ENCODE measurements at regions not wholly inside any gene's neighbourhood (a gene's known extent, or its start where the extent isn't known, plus 50 kb on each side); places are given as distances from the start of the nearest gene placed in this dataset.

- no peak for DNase-seq
Observed at GRCh38 chr2:41084321-41084720, 632.4 kb upstream of the SLC8A1 start.

GRCh38 chr2:41087946-41088345 is 636.1 kb upstream of the SLC8A1 start:
- DNase-seq: no peak

GRCh38 chr2:41101281-41101680 is 649.4 kb upstream of the SLC8A1 start:
- no peak for DNase-seq

DNA sequence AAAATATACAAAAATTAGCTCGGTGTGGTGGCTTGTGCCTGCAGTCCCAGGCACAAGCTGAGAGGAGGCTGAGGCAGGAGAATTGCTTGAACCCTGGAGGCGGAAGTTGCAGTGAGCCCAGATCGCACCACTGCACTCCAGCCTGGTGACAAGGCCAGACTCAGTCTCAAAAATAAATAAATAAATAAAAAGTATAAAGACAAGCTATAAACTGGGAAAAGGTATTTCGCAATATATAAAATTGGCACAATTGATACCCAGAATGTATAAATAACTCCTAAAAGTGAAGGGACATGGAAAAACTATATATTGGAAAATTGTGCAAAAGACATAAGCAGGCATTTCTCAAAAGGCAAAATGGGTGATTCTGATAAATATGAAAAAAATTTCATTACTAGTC is 657.9 kb upstream of the SLC8A1 start:
- no peak for DNase-seq

DNA sequence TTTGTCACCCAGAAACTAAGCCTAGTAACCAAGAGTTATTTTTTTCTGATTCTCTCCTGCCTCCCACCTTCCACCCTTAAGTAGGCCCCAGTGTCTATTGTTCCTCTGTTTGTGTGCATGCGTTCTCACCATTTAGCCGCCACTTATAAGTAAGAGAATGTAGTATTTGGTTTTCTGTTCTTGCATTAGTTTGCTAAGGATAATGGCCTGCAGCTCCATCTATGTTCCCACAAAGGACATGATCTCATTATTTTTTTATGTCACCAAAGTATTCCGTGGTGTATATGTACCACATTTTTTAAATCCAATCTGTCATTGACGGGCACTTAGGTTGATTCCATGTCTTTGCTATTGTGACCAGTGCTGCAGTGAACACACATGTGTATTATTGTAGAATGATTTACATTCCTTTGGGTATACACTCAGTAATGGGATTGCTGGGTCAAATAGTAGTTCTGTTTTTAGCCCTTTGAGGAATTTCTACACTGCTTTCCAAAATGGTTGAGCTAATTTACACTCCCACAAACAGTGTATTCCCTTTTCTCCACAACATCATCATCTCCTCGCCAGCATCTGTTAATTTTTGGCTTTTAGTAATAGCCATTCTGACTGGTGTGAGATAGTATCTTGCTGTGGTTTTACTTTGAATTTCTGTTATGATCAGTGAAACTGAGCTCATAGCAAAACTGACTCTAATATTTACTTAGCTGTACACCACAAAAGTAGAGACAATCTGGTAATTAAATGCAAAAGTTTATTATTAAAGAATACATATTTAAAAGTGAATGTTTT is 660.1 kb upstream of the SLC8A1 start:
- no peak for DNase-seq

- no peak for DNase-seq
Observed at GRCh38 chr2:41116106-41116797, 664.4 kb upstream of the SLC8A1 start.

DNA sequence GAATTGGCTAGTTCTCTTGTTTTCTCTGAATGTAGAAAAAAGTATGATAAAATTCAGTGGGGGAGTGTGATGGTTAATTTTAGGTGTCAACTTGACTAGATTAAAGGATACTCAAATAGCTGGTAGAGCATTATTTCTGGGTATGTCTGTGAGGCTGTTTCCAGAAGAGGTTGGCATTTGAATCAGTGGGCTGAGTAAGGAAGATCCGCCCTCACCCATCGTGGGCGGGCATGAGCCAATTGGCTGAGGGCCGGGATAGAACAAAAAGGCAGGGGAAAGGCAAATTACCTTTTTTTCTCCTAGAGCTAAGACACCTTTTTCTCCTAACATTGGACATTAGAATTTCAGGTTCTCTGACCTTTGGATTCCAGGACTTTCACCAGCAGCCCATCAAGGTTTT is 667.6 kb upstream of the SLC8A1 start:
- DNase-seq: no peak

GRCh38 chr2:41123341-41123740 is 671.5 kb upstream of the SLC8A1 start:
- no peak for DNase-seq

GRCh38 chr2:41127351-41127750 is 675.5 kb upstream of the SLC8A1 start:
- no peak for DNase-seq

DNA sequence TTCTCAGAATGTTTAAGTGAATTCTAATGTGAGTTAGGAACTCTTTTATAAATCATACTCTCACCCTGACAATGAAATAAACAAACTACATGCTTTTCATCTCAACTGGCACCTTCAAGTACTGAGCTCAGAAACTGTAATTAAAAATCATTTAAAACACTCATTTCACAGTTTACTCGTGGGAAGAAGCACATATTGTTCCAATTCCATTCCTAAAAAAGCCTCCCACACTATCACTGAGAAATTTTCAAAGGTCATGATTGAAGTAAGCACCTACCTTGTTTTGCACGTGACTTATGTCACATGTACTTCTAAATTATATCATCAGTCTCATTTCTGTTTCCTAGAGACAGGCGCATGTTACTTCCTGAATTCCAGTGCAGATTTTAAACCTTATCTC is 678.1 kb upstream of the SLC8A1 start:
- DNase-seq: no peak

- DNase-seq: no peak
Observed at GRCh38 chr2:41137031-41137430, 685.1 kb upstream of the SLC8A1 start.

DNA sequence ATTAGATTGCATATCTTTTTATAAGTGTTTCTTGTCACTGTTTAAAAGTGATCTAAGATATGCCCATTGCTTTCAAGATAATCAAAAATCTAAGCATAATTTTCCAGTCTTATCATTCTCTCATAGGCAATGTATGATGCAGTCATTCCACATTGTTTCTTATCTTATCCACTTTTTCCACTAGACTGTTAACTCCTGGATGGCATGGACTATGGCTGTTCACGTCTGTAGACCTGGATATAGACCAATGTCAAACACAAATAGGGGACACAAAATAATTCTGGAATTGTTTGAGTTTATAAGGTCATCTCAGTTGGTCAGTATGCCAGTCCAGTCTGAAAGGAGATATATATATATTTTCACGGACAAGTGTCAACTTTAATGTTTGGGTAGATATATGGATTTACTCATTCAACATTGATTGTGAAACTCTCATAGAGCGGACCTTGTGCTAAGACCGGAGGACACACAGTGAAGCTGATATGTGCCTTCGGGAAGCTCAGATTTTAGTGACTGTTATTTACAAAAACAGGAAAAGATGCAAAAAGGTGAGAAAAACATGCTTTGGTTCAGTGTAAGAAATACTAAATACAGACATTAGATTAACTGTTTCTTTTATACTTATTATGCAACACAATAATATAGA is 689.4 kb upstream of the SLC8A1 start:
- no peak for DNase-seq

- DNase-seq: no peak
Observed at GRCh38 chr2:41142478-41142877, 690.6 kb upstream of the SLC8A1 start.

- no peak for DNase-seq
Observed at GRCh38 chr2:41145066-41145465, 693.2 kb upstream of the SLC8A1 start.

DNA sequence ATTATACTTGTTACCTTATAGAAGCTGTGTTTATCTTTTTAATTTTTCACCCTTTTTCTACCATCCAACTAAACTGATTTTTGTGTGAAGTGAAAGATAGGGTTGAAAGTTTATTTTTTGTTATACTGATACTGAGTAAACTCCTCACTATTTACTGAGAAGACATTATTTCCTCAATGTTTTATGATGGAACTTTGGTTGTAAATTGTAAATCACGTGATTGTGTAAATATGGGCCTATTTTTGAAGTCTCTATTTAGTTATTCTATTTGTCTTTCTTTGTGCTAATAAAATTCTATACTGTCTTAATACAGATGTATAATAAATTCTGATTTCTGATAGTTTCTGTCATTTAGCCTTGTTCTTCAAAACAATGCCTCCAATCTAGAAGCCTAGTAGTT is 697.2 kb upstream of the SLC8A1 start:
- no peak for DNase-seq

DNA sequence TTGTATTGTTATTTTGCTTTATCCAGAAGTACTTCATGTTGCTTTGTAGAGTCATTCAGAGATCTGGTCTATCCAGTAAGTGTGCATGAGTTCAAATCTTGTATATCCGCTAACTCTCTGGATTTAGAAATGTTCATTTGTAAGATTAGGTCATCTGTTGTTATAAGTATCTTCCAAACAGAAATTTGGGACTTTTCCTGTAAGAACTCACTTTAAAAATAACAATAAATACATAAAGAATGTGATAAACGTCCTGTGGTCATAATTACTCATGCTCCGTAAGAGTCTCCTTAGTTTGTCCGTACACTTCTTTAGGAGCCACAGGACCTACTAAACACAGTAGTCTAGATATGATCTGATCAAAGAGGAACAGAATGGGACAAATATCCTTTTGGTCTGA is 699.9 kb upstream of the SLC8A1 start:
- no peak for DNase-seq

DNA sequence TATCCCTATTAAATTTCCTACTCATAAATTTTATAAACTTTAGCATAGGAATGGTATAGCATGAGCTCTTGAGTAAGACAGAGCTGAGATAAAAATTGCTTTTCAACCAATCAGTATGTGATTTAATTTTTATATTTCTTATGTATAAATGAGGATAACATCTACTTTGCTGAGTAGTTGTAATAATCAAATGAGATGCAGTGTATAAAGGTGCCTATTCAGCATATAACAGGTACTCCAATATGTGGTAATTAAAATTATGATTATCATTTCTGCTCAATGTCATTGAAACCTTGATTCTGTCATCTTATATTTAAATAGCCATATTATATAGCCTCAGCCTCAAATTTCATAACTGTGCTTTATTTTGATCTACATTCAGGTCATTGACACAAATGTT is 700.4 kb upstream of the SLC8A1 start:
- DNase-seq: no peak

DNA sequence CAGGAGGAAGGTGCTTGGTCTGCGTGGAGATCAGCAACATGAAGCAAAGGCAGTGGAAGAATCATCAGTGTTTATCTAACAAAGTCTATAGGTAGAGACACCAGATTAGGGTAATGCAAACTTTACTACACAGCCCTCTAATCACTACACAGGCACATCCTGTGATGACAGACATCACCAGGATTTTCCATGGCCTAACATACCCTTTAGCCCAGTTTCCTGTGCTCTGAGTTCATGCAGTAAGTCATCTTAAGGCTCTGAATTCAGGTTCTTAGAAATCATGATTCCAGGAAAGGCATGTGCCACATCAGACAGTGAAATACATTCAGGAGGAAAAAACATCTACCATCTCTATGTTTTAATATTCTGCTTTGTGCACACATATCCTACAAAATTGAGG is 708.5 kb upstream of the SLC8A1 start:
- no peak for DNase-seq

DNA sequence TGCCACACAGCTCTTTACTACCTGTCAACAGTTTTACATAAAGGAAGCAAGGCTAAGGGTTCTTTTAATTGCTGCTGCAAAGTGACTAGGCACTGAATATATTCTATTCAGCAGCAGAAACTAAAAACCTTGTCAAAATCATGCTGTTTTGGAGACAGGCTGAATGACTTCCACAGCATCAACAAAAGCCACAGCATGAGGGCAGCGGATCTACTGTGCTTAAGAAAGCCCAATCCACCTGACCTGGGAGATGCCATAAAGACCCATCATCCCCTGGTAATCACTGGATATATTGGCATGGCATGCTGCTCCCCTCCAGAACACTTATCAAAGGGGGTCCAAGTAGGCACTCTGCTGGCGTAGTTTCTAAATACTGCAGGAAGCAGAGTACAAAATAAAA is 715.1 kb upstream of the SLC8A1 start:
- no peak for DNase-seq

- no peak for DNase-seq
Observed at GRCh38 chr2:41169744-41170143, 717.9 kb upstream of the SLC8A1 start.

- DNase-seq: no peak
Observed at GRCh38 chr2:41170589-41170988, 718.7 kb upstream of the SLC8A1 start.

- no peak for DNase-seq
Observed at GRCh38 chr2:41180387-41180786, 728.5 kb upstream of the SLC8A1 start.

DNA sequence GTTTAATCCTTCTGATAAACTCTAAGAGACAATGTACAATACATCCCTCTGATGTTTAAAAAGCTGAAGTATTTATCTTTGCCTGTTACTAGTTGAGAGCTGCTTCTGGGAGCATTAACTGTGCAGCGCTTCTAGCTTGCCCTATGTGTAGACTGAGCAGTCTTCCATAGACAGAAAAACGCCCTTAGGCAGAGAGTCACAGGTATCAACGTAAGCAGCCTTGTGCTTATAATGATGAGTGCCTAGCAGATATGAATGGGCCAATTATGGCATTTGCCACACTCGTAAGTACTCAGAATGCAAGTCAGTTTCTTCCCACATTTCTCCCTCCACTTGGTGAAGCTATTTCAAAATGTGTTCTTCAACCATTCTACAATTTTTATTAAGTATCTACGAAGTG is 731.1 kb upstream of the SLC8A1 start:
- no peak for DNase-seq

Data from NCI-H2107 (cell line).